PC-9 (cell line): ENCODE measurements at regions not wholly inside any gene's neighbourhood (a gene's known extent, or its start where the extent isn't known, plus 50 kb on each side); places are given as distances from the start of the nearest gene placed in this dataset.

ENCODE experiments used
- EZH2 ChIP-seq: fragments of 200-600 bp; sonication (generic); IDR thresholded peaks from 2 replicates; pipeline ENCODE4 v1.8.0; 2017; ENCODE audit warnings: antibody characterized with exemption, low read depth
- TF ChIP-seq, protein P1 (sequence below): fragments of 200-600 bp; sonication (generic); conservative IDR thresholded peaks from 2 replicates; pipeline ENCODE4 v1.6.1; 2017; ENCODE audit warnings: mixed run types, antibody characterized with exemption, mild to moderate bottlenecking, moderate library complexity

DNA sequence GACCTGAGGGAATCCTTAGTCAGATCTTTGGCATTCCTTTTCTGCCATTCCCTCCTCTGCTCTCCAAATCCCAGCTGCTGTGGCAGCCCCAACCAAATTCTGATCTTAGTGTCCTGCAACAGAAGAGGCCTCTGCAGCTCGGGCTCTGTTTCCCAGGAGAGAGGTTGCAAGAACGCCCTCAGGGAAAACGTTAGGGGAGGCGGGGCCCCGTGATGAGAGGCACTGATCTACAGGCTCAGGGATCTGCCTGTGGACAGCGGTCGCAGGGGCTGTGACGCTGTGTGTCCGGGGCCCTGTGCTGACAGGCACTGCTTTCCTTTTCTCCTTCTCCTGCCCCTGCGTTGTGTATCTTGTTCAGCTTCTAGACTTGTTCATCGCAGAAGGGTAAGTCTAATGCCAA lies 57.3 kb upstream of the DPYSL4 start:
- TF ChIP-seq, protein P1, sequence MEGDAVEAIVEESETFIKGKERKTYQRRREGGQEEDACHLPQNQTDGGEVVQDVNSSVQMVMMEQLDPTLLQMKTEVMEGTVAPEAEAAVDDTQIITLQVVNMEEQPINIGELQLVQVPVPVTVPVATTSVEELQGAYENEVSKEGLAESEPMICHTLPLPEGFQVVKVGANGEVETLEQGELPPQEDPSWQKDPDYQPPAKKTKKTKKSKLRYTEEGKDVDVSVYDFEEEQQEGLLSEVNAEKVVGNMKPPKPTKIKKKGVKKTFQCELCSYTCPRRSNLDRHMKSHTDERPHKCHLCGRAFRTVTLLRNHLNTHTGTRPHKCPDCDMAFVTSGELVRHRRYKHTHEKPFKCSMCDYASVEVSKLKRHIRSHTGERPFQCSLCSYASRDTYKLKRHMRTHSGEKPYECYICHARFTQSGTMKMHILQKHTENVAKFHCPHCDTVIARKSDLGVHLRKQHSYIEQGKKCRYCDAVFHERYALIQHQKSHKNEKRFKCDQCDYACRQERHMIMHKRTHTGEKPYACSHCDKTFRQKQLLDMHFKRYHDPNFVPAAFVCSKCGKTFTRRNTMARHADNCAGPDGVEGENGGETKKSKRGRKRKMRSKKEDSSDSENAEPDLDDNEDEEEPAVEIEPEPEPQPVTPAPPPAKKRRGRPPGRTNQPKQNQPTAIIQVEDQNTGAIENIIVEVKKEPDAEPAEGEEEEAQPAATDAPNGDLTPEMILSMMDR: no peak
- TF ChIP-seq EZH2: no peak
